ENCODE measurements at regions not wholly inside any gene's neighbourhood (a gene's known extent, or its start where the extent isn't known, plus 50 kb on each side); places are given as distances from the start of the nearest gene placed in this dataset.

GRCh38 chr9:88730780-88731179 lies 195.8 kb downstream of the NXNL2 start:
- H3K27ac ChIP-seq (ENCODE audit: low read depth, low read length) = no peak overlapping the region

GRCh38 chr9:88732128-88732527 lies 197.2 kb downstream of the NXNL2 start:
- H3K9me3 ChIP-seq (ENCODE audit: control insufficient read depth in 1 of 2, low read length in 2 of 2) = no peaks in the 10 kb centered on the region
- no peaks in the 10 kb centered on the region for H3K4me1 ChIP-seq (ENCODE audit: control insufficient read depth in 1 of 2, insufficient read depth in 2 of 2, low read length in 2 of 2)
- H3K4me3 ChIP-seq (ENCODE audit: low read depth in 1 of 2, low read length in 2 of 2) = no peak overlapping the region
- no peaks in the 10 kb centered on the region for H3K36me3 ChIP-seq (ENCODE audit: control insufficient read depth in 1 of 2, insufficient read depth in 2 of 2, low read length in 2 of 2)
- no peak overlapping the region for H3K9ac ChIP-seq (ENCODE audit: low read depth in 1 of 2, low read length in 2 of 2)
- no peak overlapping the region for H3K27ac ChIP-seq (ENCODE audit: low read depth, low read length)
- H3K27me3 ChIP-seq (ENCODE audit: control insufficient read depth in 1 of 2, insufficient read depth in 2 of 2, low read length in 2 of 2) = no peaks in the 10 kb centered on the region

More at GRCh38 chr9:88730780-88731179, 195.8 kb downstream of the NXNL2 start:
- H3K9ac ChIP-seq (ENCODE audit: low read depth in 1 of 2, low read length in 2 of 2) = no peak overlapping the region
- no peaks in the 10 kb centered on the region for H3K36me3 ChIP-seq (ENCODE audit: control insufficient read depth in 1 of 2, insufficient read depth in 2 of 2, low read length in 2 of 2)
- no peaks in the 10 kb centered on the region for H3K27me3 ChIP-seq (ENCODE audit: control insufficient read depth in 1 of 2, insufficient read depth in 2 of 2, low read length in 2 of 2)
- H3K9me3 ChIP-seq (ENCODE audit: control insufficient read depth in 1 of 2, low read length in 2 of 2) = no peaks in the 10 kb centered on the region
- no peaks in the 10 kb centered on the region for H3K4me1 ChIP-seq (ENCODE audit: control insufficient read depth in 1 of 2, insufficient read depth in 2 of 2, low read length in 2 of 2)
- H3K4me3 ChIP-seq (ENCODE audit: low read depth in 1 of 2, low read length in 2 of 2) = no peak overlapping the region

GRCh38 chr9:88733651-88734421 lies 198.9 kb downstream of the NXNL2 start:
- Histone ChIP-seq H3K27ac (ENCODE audit: low read depth, low read length) (no peak overlapping the region), H3K4me3 (ENCODE audit: low read depth in 1 of 2, low read length in 2 of 2) (no peak overlapping the region), H3K9ac (ENCODE audit: low read depth in 1 of 2, low read length in 2 of 2) (no peak overlapping the region), H3K36me3 (ENCODE audit: control insufficient read depth in 1 of 2, insufficient read depth in 2 of 2, low read length in 2 of 2) (no peaks in the 10 kb centered on the region), H3K4me1 (ENCODE audit: control insufficient read depth in 1 of 2, insufficient read depth in 2 of 2, low read length in 2 of 2) (no peaks in the 10 kb centered on the region), H3K9me3 (ENCODE audit: control insufficient read depth in 1 of 2, low read length in 2 of 2) (no peaks in the 10 kb centered on the region), H3K27me3 (ENCODE audit: control insufficient read depth in 1 of 2, insufficient read depth in 2 of 2, low read length in 2 of 2) (no peaks in the 10 kb centered on the region)

GRCh38 chr9:88734527-88734926 lies 199.5 kb downstream of the NXNL2 start:
- no peaks in the 10 kb centered on the region for H3K36me3 ChIP-seq (ENCODE audit: control insufficient read depth in 1 of 2, insufficient read depth in 2 of 2, low read length in 2 of 2)
- no peaks in the 10 kb centered on the region for H3K27me3 ChIP-seq (ENCODE audit: control insufficient read depth in 1 of 2, insufficient read depth in 2 of 2, low read length in 2 of 2)
- H3K4me3 ChIP-seq (ENCODE audit: low read depth in 1 of 2, low read length in 2 of 2) = no peak overlapping the region
- no peaks in the 10 kb centered on the region for H3K4me1 ChIP-seq (ENCODE audit: control insufficient read depth in 1 of 2, insufficient read depth in 2 of 2, low read length in 2 of 2)
- H3K27ac ChIP-seq (ENCODE audit: low read depth, low read length) = no peak overlapping the region
- no peaks in the 10 kb centered on the region for H3K9me3 ChIP-seq (ENCODE audit: control insufficient read depth in 1 of 2, low read length in 2 of 2)
- H3K9ac ChIP-seq (ENCODE audit: low read depth in 1 of 2, low read length in 2 of 2) = no peak overlapping the region

- Histone ChIP-seq H3K36me3 (ENCODE audit: control insufficient read depth in 1 of 2, insufficient read depth in 2 of 2, low read length in 2 of 2) (no peaks in the 10 kb centered on the region), H3K9me3 (ENCODE audit: control insufficient read depth in 1 of 2, low read length in 2 of 2) (no peaks in the 10 kb centered on the region), H3K4me1 (ENCODE audit: control insufficient read depth in 1 of 2, insufficient read depth in 2 of 2, low read length in 2 of 2) (no peaks in the 10 kb centered on the region), H3K4me3 (ENCODE audit: low read depth in 1 of 2, low read length in 2 of 2) (no peak overlapping the region), H3K27me3 (ENCODE audit: control insufficient read depth in 1 of 2, insufficient read depth in 2 of 2, low read length in 2 of 2) (peaks cover 0 to 5% of the 10 kb centered on the region in 2 donors), H3K27ac (ENCODE audit: low read depth, low read length) (no peak overlapping the region), H3K9ac (ENCODE audit: low read depth in 1 of 2, low read length in 2 of 2) (no peak overlapping the region)
These were observed 201.2 kb downstream of the NXNL2 start for GRCh38 chr9:88736136-88736637.

- Histone ChIP-seq H3K9ac (ENCODE audit: low read depth in 1 of 2, low read length in 2 of 2) (no peak overlapping the region), H3K4me1 (ENCODE audit: control insufficient read depth in 1 of 2, insufficient read depth in 2 of 2, low read length in 2 of 2) (no peaks in the 10 kb centered on the region), H3K9me3 (ENCODE audit: control insufficient read depth in 1 of 2, low read length in 2 of 2) (no peaks in the 10 kb centered on the region), H3K4me3 (ENCODE audit: low read depth in 1 of 2, low read length in 2 of 2) (no peak overlapping the region), H3K27ac (ENCODE audit: low read depth, low read length) (no peak overlapping the region), H3K36me3 (ENCODE audit: control insufficient read depth in 1 of 2, insufficient read depth in 2 of 2, low read length in 2 of 2) (no peaks in the 10 kb centered on the region), H3K27me3 (ENCODE audit: control insufficient read depth in 1 of 2, insufficient read depth in 2 of 2, low read length in 2 of 2) (peaks cover 0 to 5% of the 10 kb centered on the region in 2 donors)
These were observed 202.1 kb downstream of the NXNL2 start for GRCh38 chr9:88737031-88737430.

- Histone ChIP-seq H3K36me3 (ENCODE audit: control insufficient read depth in 1 of 2, insufficient read depth in 2 of 2, low read length in 2 of 2) (no peaks in the 10 kb centered on the region), H3K9me3 (ENCODE audit: control insufficient read depth in 1 of 2, low read length in 2 of 2) (no peaks in the 10 kb centered on the region)
These were observed 202.9 kb downstream of the NXNL2 start for GRCh38 chr9:88737876-88738275.

GRCh38 chr9:88738709-88739108 lies 203.7 kb downstream of the NXNL2 start:
- no peaks in the 10 kb centered on the region for H3K9me3 ChIP-seq (ENCODE audit: control insufficient read depth in 1 of 2, low read length in 2 of 2)
- H3K27ac ChIP-seq (ENCODE audit: low read depth, low read length) = no peak overlapping the region
- no peaks in the 10 kb centered on the region for H3K4me1 ChIP-seq (ENCODE audit: control insufficient read depth in 1 of 2, insufficient read depth in 2 of 2, low read length in 2 of 2)
- H3K4me3 ChIP-seq (ENCODE audit: low read depth in 1 of 2, low read length in 2 of 2) = no peak overlapping the region
- peaks cover 0 to 5% of the 10 kb centered on the region in 2 donors for H3K27me3 ChIP-seq (ENCODE audit: control insufficient read depth in 1 of 2, insufficient read depth in 2 of 2, low read length in 2 of 2)
- no peaks in the 10 kb centered on the region for H3K36me3 ChIP-seq (ENCODE audit: control insufficient read depth in 1 of 2, insufficient read depth in 2 of 2, low read length in 2 of 2)
- H3K9ac ChIP-seq (ENCODE audit: low read depth in 1 of 2, low read length in 2 of 2) = no peak overlapping the region

More at GRCh38 chr9:88737876-88738275, 202.9 kb downstream of the NXNL2 start:
- Histone ChIP-seq H3K27ac (ENCODE audit: low read depth, low read length) (no peak overlapping the region), H3K27me3 (ENCODE audit: control insufficient read depth in 1 of 2, insufficient read depth in 2 of 2, low read length in 2 of 2) (peaks cover 0 to 5% of the 10 kb centered on the region in 2 donors), H3K4me3 (ENCODE audit: low read depth in 1 of 2, low read length in 2 of 2) (no peak overlapping the region), H3K9ac (ENCODE audit: low read depth in 1 of 2, low read length in 2 of 2) (no peak overlapping the region), H3K4me1 (ENCODE audit: control insufficient read depth in 1 of 2, insufficient read depth in 2 of 2, low read length in 2 of 2) (no peaks in the 10 kb centered on the region)

- Histone ChIP-seq H3K27me3 (ENCODE audit: control insufficient read depth in 1 of 2, insufficient read depth in 2 of 2, low read length in 2 of 2) (peaks cover 0 to 5% of the 10 kb centered on the region in 2 donors), H3K27ac (ENCODE audit: low read depth, low read length) (no peak overlapping the region), H3K9me3 (ENCODE audit: control insufficient read depth in 1 of 2, low read length in 2 of 2) (no peaks in the 10 kb centered on the region), H3K9ac (ENCODE audit: low read depth in 1 of 2, low read length in 2 of 2) (no peak overlapping the region), H3K4me1 (ENCODE audit: control insufficient read depth in 1 of 2, insufficient read depth in 2 of 2, low read length in 2 of 2) (no peaks in the 10 kb centered on the region), H3K36me3 (ENCODE audit: control insufficient read depth in 1 of 2, insufficient read depth in 2 of 2, low read length in 2 of 2) (no peaks in the 10 kb centered on the region), H3K4me3 (ENCODE audit: low read depth in 1 of 2, low read length in 2 of 2) (no peak overlapping the region)
These were observed 204.4 kb downstream of the NXNL2 start for GRCh38 chr9:88739373-88739772.

- Histone ChIP-seq H3K27ac (ENCODE audit: low read depth, low read length) (no peak overlapping the region), H3K36me3 (ENCODE audit: control insufficient read depth in 1 of 2, insufficient read depth in 2 of 2, low read length in 2 of 2) (no peaks in the 10 kb centered on the region), H3K4me3 (ENCODE audit: low read depth in 1 of 2, low read length in 2 of 2) (no peak overlapping the region), H3K27me3 (ENCODE audit: control insufficient read depth in 1 of 2, insufficient read depth in 2 of 2, low read length in 2 of 2) (peaks cover 0 to 5% of the 10 kb centered on the region in 2 donors), H3K9ac (ENCODE audit: low read depth in 1 of 2, low read length in 2 of 2) (no peak overlapping the region), H3K9me3 (ENCODE audit: control insufficient read depth in 1 of 2, low read length in 2 of 2) (no peaks in the 10 kb centered on the region), H3K4me1 (ENCODE audit: control insufficient read depth in 1 of 2, insufficient read depth in 2 of 2, low read length in 2 of 2) (no peaks in the 10 kb centered on the region)
These were observed 205.9 kb downstream of the NXNL2 start for GRCh38 chr9:88740844-88741243.
